HCT116 (cell line): ENCODE measurements at regions not wholly inside any gene's neighbourhood (a gene's known extent, or its start where the extent isn't known, plus 50 kb on each side); places are given as distances from the start of the nearest gene placed in this dataset.

Experiments
- ATAC-seq: fragments of 200-7000 bp; cut with Tn5 transposase; 2 replicates; pipeline ENCODE4 v1.9.1; 2020; ENCODE audit warnings: mild to moderate bottlenecking, moderate library complexity
- BruUV-seq: library from RNA; stranded (reverse); fragments of 400-500 nt; replicated peaks from 2 replicates; lab custom pipeline; 2021; lab: Mats Ljungman, UMichigan
- CTCF ChIA-PET: fragments of 300-600 bp; sonication (Branson Sonifier 250); formaldehyde crosslinking; loops from one replicate; lab custom pipeline; 2021; ENCODE audit warnings: antibody characterized with exemption; lab: Charles Lee
- POLR2A ChIA-PET: fragments of 300-600, 350-600 bp; sonication (Branson Sonifier 250); formaldehyde crosslinking; loops from one replicate; lab custom pipeline; 2021; ENCODE audit warnings: antibody characterized with exemption; lab: Charles Lee
- RAD21 ChIA-PET, 2 experiments: fragments of 300-600 bp; sonication (Branson Sonifier 250); formaldehyde crosslinking; loops; one replicate each; lab custom pipeline; 2023; ENCODE audit warnings: low total read pairs in 2 of 2; ENCODE audit not compliant: uncharacterized antibody in 2 of 2, unreplicated experiment in 2 of 2, low non-redundant PET in 1 of 2; lab: Charles Lee
- DNase-seq: peaks from one replicate; pipeline ENCODE4 v3.0.0-alpha.2; 2010; ENCODE audit warnings: low read depth, low spot score
- H2AFZ ChIP-seq: fragments of 200-600 bp; shearing (Covaris generic), sonication (generic); 2 replicates; pipeline ENCODE4 v1.6.1; 2017; ENCODE audit warnings: low read depth, mixed run types, mixed read lengths, antibody characterized with exemption, low read length; ENCODE audit not compliant: poor library complexity, severe bottlenecking
- H3K27ac ChIP-seq: 2 replicates; pipeline ENCODE4 v1.5.1; 2012; ENCODE audit warnings: low read depth, low read length
- H3K27me3 ChIP-seq: fragments of 200-600 bp; sonication (generic); 2 replicates; pipeline ENCODE4 v1.6.1; 2016; ENCODE audit warnings: mixed run types, low read length, mixed read lengths; ENCODE audit not compliant: insufficient read depth
- H3K36me3 ChIP-seq, 2 experiments: fragments of 200-500 bp in 1 of 2; fragments of 200-600 bp in 1 of 2; sonication (Bioruptor generic) in 1 of 2; sonication (generic) in 1 of 2; 2 replicates each; pipeline versions ENCODE4 v1.5.1 to v1.6.1; 2014 to 2016; ENCODE audit warnings: low read length in 2 of 2, inconsistent platforms in 1 of 2, mixed read lengths in 1 of 2, mixed run types in 1 of 2; ENCODE audit not compliant: insufficient read depth in 2 of 2, control insufficient read depth in 1 of 2
- H3K4me1 ChIP-seq, 2 experiments: fragments of 200-600 bp in 1 of 2; sonication (generic) in 1 of 2; 2 replicates each; pipeline versions ENCODE4 v1.5.1 to v1.6.1; 2012 to 2017; ENCODE audit warnings: low read length in 2 of 2, inconsistent platforms in 1 of 2, mild to moderate bottlenecking in 1 of 2, mixed read lengths in 1 of 2, mixed run types in 1 of 2, moderate library complexity in 1 of 2; ENCODE audit not compliant: insufficient read depth in 2 of 2, control insufficient read depth in 1 of 2
- H3K4me2 ChIP-seq: fragments of 200-600 bp; sonication (generic); 2 replicates; pipeline ENCODE4 v1.6.1; 2017; ENCODE audit warnings: mixed run types, low read length, mixed read lengths
- H3K4me3 ChIP-seq, 2 experiments: fragments of 200-600 bp in 1 of 2; sonication (generic) in 1 of 2; replicated peaks in 1 of 2; 2 replicates each; pipeline ENCODE4 v1.5.1; 2011 to 2016; ENCODE audit warnings: low read length in 2 of 2, control low read depth in 1 of 2, low read depth in 1 of 2, mild to moderate bottlenecking in 1 of 2, mixed read lengths in 1 of 2, mixed run types in 1 of 2
- H3K79me2 ChIP-seq: fragments of 200-600 bp; sonication (generic); 2 replicates; pipeline ENCODE4 v1.6.1; 2017; ENCODE audit warnings: mild to moderate bottlenecking, mixed run types, low read length, moderate library complexity, mixed read lengths; ENCODE audit not compliant: insufficient read depth
- H3K9ac ChIP-seq: fragments of 200-600 bp; sonication (generic); 2 replicates; pipeline ENCODE4 v1.6.1; 2016; ENCODE audit warnings: low read length, mixed read lengths
- H3K9me2 ChIP-seq: fragments of 200-600 bp; sonication (generic), shearing (Covaris generic); 2 replicates; pipeline ENCODE4 v1.6.1; 2017; ENCODE audit warnings: mixed run types, mild to moderate bottlenecking, moderate library complexity; ENCODE audit not compliant: insufficient read depth
- H3K9me3 ChIP-seq, 2 experiments: fragments of 200-500 bp in 1 of 2; fragments of 200-600 bp in 1 of 2; sonication (Bioruptor generic) in 1 of 2; sonication (generic) in 1 of 2; 2 replicates each; pipeline ENCODE4 v1.6.1; 2014 to 2017; ENCODE audit warnings: low read length in 2 of 2, mixed read lengths in 2 of 2, inconsistent platforms in 1 of 2, low read depth in 1 of 2, mild to moderate bottlenecking in 1 of 2, mixed run types in 1 of 2, moderate library complexity in 1 of 2; ENCODE audit not compliant: control insufficient read depth in 1 of 2, insufficient read depth in 1 of 2
- H4K20me1 ChIP-seq: fragments of 200-600 bp; sonication (generic), shearing (Covaris generic); 2 replicates; pipeline ENCODE4 v1.6.1; 2017; ENCODE audit warnings: mixed run types, mild to moderate bottlenecking, moderate library complexity; ENCODE audit not compliant: insufficient read depth
- EZH2phosphoT487 ChIP-seq: fragments of 200-600 bp; IDR thresholded peaks from 2 replicates; pipeline ENCODE4 v1.6.1; 2018; ENCODE audit warnings: antibody characterized with exemption, borderline replicate concordance
- RAD21 ChIP-seq: IDR thresholded peaks from 2 replicates; pipeline ENCODE4 v1.6.1; 2012; ENCODE audit warnings: low read depth, mild to moderate bottlenecking
- ZNF274 ChIP-seq: fragments of 200-500 bp; sonication (Bioruptor generic); IDR thresholded peaks from 2 replicates; pipeline ENCODE4 v1.6.1; 2014; ENCODE audit warnings: mild to moderate bottlenecking, low read depth, low read length, inconsistent platforms
- intact Hi-C: fragments of 100-400 bp; cut with micrococcal nuclease; formaldehyde crosslinking; loops from 2 replicates; pipeline ENCODE4 v1.10.0; 2022
- TF ChIP-seq, protein P1 (sequence below): IDR thresholded peaks from 2 replicates; pipeline ENCODE4 v1.6.1; 2012; ENCODE audit warnings: low read depth
- TF ChIP-seq, protein P2 (sequence below), 3 experiments: fragments of 200-600 bp in 1 of 3; sonication (generic) in 1 of 3; IDR thresholded peaks in 2 of 3; conservative IDR thresholded peaks in 1 of 3; 2 replicates each; pipeline ENCODE4 v1.5.1; 2012 to 2017; ENCODE audit warnings: low read depth in 2 of 3, low read length in 2 of 3, antibody characterized with exemption in 1 of 3, borderline replicate concordance in 1 of 3, control low read depth in 1 of 3, mild to moderate bottlenecking in 1 of 3, mixed read lengths in 1 of 3, mixed run types in 1 of 3, moderate library complexity in 1 of 3; ENCODE audit not compliant: insufficient read depth in 1 of 3

GRCh38 chr1:2950926-2951305, 70.4 kb upstream of the ACTRT2 start (continued):
- no peak for TF ChIP-seq ZNF274

GRCh38 chr1:2951856-2952255, 69.4 kb upstream of the ACTRT2 start:
- no peaks in the 10 kb centered on the region for H3K79me2 ChIP-seq
- no peaks in the 10 kb centered on the region for H3K36me3 ChIP-seq
- TF ChIP-seq, protein P1, sequence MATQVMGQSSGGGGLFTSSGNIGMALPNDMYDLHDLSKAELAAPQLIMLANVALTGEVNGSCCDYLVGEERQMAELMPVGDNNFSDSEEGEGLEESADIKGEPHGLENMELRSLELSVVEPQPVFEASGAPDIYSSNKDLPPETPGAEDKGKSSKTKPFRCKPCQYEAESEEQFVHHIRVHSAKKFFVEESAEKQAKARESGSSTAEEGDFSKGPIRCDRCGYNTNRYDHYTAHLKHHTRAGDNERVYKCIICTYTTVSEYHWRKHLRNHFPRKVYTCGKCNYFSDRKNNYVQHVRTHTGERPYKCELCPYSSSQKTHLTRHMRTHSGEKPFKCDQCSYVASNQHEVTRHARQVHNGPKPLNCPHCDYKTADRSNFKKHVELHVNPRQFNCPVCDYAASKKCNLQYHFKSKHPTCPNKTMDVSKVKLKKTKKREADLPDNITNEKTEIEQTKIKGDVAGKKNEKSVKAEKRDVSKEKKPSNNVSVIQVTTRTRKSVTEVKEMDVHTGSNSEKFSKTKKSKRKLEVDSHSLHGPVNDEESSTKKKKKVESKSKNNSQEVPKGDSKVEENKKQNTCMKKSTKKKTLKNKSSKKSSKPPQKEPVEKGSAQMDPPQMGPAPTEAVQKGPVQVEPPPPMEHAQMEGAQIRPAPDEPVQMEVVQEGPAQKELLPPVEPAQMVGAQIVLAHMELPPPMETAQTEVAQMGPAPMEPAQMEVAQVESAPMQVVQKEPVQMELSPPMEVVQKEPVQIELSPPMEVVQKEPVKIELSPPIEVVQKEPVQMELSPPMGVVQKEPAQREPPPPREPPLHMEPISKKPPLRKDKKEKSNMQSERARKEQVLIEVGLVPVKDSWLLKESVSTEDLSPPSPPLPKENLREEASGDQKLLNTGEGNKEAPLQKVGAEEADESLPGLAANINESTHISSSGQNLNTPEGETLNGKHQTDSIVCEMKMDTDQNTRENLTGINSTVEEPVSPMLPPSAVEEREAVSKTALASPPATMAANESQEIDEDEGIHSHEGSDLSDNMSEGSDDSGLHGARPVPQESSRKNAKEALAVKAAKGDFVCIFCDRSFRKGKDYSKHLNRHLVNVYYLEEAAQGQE = no peak
- TF ChIP-seq EZH2phosphoT487 (no peak), RAD21 (no peak)
- TF ChIP-seq, protein P2, sequence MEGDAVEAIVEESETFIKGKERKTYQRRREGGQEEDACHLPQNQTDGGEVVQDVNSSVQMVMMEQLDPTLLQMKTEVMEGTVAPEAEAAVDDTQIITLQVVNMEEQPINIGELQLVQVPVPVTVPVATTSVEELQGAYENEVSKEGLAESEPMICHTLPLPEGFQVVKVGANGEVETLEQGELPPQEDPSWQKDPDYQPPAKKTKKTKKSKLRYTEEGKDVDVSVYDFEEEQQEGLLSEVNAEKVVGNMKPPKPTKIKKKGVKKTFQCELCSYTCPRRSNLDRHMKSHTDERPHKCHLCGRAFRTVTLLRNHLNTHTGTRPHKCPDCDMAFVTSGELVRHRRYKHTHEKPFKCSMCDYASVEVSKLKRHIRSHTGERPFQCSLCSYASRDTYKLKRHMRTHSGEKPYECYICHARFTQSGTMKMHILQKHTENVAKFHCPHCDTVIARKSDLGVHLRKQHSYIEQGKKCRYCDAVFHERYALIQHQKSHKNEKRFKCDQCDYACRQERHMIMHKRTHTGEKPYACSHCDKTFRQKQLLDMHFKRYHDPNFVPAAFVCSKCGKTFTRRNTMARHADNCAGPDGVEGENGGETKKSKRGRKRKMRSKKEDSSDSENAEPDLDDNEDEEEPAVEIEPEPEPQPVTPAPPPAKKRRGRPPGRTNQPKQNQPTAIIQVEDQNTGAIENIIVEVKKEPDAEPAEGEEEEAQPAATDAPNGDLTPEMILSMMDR (IDR thresholded peaks at IDR 0.05 in 2 of 3, conservative IDR thresholded peaks at IDR 0.05 in 1 of 3; ENCODE audit: borderline replicate concordance in 1 of 3, insufficient read depth in 1 of 3, low read depth in 2 of 3, low read length in 2 of 3) = no peak
- H4K20me1 ChIP-seq = no peaks in the 10 kb centered on the region
- H3K9me2 ChIP-seq = no peaks in the 10 kb centered on the region
- BruUV-seq = no TSS peak
- no peak overlapping the region for H3K27ac ChIP-seq
- H3K4me2 ChIP-seq = no peak overlapping the region
- H3K4me1 ChIP-seq = no peaks in the 10 kb centered on the region
- no peak for DNase-seq
- no peak overlapping the region for H3K9ac ChIP-seq
- RAD21 ChIA-PET = no interaction called here
- POLR2A ChIA-PET = no interaction called here
- H3K4me3 ChIP-seq = no peak overlapping the region
- peaks cover 0 to 3% of the 10 kb centered on the region in 2 experiments; a peak in 1 of 4 replicates for H3K9me3 ChIP-seq
- H2AFZ ChIP-seq = no peak overlapping the region
- intact Hi-C loops = no loop called here
- peaks cover 13% of the 10 kb centered on the region; the same call in 1 of the 2 replicates for H3K27me3 ChIP-seq
- CTCF ChIA-PET = no interaction called here
- no peak for ATAC-seq
